ENCODE measurements at regions not wholly inside any gene's neighbourhood (a gene's known extent, or its start where the extent isn't known, plus 50 kb on each side); places are given as distances from the start of the nearest gene placed in this dataset.

- TF ChIP-seq, protein P1, sequence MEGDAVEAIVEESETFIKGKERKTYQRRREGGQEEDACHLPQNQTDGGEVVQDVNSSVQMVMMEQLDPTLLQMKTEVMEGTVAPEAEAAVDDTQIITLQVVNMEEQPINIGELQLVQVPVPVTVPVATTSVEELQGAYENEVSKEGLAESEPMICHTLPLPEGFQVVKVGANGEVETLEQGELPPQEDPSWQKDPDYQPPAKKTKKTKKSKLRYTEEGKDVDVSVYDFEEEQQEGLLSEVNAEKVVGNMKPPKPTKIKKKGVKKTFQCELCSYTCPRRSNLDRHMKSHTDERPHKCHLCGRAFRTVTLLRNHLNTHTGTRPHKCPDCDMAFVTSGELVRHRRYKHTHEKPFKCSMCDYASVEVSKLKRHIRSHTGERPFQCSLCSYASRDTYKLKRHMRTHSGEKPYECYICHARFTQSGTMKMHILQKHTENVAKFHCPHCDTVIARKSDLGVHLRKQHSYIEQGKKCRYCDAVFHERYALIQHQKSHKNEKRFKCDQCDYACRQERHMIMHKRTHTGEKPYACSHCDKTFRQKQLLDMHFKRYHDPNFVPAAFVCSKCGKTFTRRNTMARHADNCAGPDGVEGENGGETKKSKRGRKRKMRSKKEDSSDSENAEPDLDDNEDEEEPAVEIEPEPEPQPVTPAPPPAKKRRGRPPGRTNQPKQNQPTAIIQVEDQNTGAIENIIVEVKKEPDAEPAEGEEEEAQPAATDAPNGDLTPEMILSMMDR (IDR thresholded peaks at IDR 0.05), result no peak
- TF ChIP-seq POLR2A (IDR thresholded peaks at IDR 0.05) (no peak), POLR2AphosphoS5 (IDR thresholded peaks at IDR 0.05) (no peak)
Observed at GRCh38 chr22:26763633-26764361, 106.4 kb downstream of the MIAT start.

Measured in stomach (tissue), 4 donors.